HG02870 (cell line): ENCODE measurements at regions not wholly inside any gene's neighbourhood (a gene's known extent, or its start where the extent isn't known, plus 50 kb on each side); places are given as distances from the start of the nearest gene placed in this dataset.
"Not testable (repeated sequence)": the region's sequence is repeated elsewhere in the genome, so short reads cannot be mapped to it uniquely, and the experiment has no call there.

Experiments used
- ATAC-seq: cut with Tn5 transposase; IDR thresholded peaks from one replicate; pipeline ENCODE4 v1.9.1; 2021; ENCODE audit warnings: mild to moderate bottlenecking, moderate library complexity; ENCODE audit not compliant: unreplicated experiment

DNA sequence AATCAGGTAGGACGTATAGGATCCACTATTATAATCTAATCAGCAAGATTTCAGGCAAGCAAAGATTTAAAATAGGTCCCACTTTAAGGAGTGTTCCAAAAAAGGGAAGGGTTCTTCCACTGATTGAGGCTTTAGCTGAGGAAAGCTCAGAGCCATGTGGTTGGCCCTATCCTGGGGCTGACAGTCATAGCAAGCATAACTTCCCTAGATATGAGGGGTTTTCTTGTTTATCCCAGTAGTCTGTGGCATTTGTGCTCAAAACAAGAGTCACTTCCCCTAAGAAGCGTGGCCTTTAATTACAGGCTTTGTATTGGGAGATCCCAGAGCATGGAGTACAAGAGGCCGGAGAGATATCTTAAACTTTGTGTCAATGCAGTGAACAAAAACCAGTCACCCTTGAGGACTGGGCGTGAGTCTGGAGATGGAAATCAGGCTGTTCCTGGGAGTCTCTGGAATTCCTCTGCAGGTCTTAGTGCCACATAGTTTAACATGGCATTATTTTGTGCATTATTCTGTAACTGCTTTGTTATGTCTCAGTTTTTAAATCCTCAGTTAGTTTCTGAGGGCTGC is 136.9 kb upstream of the FBXO11 start:
- ATAC-seq: no peak

DNA sequence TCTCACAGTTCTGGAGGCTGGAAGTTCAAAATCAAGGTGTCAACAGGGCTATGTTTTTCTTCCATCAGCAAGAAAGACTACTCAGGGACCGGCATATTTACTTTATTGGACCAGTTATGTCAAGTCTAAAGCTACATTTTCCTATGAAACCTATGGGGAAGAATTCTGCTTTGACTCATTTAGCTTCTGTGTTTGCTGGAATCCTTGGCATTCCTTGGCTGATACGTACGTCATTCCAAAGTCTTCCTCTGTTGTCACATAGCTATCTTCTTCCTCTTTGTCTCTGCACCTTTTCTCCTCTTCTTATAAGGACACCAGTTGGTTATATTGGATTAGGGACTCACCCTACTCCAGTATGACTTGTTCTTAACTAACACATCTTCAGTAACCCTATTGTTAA is 137.4 kb upstream of the FBXO11 start:
- ATAC-seq: no peak

DNA sequence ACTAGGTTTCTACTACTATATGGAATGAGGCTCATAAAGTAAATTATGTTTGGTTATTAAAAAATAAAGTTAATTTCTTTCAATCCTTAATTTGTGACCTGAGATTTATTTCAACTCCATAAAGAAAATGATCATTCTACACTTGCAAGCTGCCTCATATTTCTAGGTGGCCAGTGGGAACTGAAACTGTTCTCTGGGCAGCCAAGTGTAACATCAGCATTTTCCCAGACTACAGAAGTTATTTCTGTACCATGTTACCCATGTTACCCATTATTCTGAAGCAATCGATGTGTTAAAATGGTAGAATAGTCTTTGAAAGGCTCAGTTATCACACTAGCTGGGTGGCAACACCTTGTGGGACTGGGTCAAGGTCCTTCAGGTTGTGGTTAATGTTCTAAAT is 139.3 kb upstream of the FBXO11 start:
- ATAC-seq: no peak

DNA sequence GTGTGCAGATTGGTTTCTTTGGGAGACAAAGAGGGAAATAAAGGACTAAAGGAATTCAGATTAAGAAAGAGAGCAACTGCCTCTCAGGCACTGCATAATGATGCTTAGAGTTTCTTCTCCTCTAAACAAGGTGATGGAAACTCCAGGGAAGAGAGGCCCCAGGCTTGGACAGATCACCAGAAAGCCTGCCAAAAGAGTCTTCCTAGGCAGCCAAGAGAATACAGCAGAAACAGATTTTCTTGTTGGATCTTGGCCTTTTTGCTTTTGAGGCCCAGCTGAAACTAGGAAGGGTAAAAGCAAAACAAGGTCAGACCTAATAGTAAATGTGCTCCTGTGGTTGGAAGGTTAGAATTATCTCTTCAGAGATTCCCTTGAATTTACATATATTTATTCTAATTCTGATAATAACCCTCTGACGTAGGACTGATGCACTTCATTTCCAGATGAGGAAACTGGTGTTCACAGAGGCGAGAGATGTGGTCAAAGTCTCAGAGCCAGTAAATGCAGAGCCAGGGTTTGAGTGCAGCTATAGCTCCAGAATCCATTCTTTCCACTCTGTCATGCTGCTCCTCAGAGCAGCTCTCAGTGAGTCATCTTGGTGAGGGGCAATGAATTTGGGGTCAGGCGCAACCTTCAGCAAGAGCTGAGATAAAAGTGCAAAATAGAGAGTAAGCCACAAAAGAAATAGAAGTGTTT is 142.3 kb upstream of the FBXO11 start:
- no peak for ATAC-seq

DNA sequence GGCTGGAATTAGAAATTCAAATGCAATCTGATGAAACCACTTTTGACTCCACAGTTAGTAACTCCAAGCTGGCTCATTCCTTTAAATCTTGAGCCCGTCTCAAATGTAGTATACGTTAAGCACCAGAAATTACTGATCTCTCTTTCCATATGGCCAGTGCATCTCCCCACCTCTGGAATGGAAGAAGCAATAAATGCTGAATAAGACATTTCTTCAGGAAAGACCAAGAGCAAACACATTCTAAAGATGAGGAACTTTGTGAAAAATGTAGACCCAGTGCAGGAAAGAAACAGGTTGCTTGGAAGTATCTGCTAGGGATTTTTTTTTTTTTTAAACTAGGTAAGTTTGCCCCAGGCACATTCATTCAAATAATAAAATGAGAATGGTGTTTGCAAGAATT is 143.1 kb upstream of the FBXO11 start:
- ATAC-seq: no peak

DNA sequence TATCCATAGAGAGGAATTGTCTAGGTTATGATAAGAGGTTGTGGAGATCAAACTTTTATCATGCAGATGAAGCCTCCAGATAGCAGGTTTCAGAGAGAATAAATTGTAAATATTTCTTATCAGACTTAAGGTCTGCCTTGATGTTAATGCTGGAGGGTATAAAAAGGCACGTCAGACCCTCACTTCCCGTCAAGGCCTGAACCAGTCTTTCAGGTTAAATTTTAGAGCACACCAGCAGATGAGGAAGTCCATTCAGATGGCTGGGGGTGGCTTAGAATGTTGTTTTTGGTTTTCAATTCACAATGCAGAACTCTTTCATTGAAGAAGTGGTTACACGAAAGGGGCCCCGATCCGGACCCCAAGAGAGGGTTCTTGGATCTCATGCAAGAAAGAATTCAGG is 144.4 kb upstream of the FBXO11 start:
- no peak for ATAC-seq

DNA sequence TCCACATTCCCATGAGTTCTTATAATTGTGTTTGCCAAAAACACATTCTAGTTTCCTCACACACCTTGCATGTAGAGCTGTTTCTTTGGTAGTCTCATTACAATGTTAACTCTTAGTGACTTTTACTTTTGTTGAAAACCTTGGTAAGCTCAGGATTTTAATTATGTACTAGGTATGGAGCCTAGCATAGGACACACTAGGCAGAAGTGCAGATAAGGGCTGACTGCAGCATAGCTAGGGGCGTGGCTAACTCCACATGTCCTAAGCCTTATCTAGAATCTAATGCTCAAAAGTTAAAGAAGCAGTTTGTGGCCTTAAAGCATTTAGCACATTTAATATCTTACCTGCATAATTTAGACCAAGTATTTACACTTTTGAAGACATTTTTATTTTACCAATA is 153.7 kb upstream of the FBXO11 start:
- no peak for ATAC-seq

DNA sequence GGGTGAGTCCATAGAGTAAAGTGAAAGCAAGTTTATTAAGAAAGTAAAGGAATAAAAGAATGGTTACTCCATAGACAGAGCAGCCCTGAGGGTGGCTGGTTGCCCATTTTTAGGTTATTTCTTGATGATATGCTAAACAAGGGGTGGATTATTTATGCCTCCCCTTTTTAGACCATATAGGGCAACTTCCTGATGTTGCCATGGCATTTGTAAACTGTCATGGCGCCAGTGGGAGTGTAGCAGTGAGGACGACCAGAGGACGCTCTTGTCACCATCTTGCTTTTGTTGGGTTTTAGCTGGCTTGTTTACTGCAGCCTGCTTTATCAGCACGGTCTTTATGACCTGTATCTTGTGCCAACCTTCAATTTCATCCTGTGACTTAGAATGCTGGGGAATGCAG is 155.4 kb upstream of the FBXO11 start:
- not testable (repeated sequence) for ATAC-seq

- no peak for ATAC-seq
Observed at GRCh38 chr2:48065096-48065495, 158.8 kb upstream of the FBXO11 start.

DNA sequence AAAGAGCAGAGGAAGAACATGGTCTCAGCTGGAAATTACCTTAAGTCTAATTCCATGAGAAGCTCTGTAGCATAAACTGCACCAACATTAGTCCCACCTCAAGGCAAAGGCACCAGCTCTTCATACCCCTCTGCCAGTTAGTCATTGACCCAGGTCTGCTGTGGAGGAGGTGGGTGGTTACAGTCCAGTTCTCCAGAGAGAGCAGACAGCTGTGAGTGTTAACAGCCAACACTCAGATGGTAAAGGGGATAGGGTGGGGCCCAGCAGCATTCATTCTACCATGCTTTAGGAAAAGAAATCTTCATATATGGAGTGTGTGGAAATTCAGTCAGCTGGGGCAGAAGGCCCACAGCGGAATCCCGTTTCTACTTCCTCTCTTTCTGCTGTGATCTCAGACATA is 159.7 kb upstream of the FBXO11 start:
- no peak for ATAC-seq

- ATAC-seq: no peak
Observed at GRCh38 chr2:48069769-48070168, 163.5 kb upstream of the FBXO11 start.

GRCh38 chr2:48070415-48070814 is 164.1 kb upstream of the FBXO11 start:
- ATAC-seq: no peak

- ATAC-seq: no peak
Observed at GRCh38 chr2:48072583-48072982, 166.3 kb upstream of the FBXO11 start.

- ATAC-seq: no peak
Observed at GRCh38 chr2:48075631-48076030, 169.3 kb upstream of the FBXO11 start.

DNA sequence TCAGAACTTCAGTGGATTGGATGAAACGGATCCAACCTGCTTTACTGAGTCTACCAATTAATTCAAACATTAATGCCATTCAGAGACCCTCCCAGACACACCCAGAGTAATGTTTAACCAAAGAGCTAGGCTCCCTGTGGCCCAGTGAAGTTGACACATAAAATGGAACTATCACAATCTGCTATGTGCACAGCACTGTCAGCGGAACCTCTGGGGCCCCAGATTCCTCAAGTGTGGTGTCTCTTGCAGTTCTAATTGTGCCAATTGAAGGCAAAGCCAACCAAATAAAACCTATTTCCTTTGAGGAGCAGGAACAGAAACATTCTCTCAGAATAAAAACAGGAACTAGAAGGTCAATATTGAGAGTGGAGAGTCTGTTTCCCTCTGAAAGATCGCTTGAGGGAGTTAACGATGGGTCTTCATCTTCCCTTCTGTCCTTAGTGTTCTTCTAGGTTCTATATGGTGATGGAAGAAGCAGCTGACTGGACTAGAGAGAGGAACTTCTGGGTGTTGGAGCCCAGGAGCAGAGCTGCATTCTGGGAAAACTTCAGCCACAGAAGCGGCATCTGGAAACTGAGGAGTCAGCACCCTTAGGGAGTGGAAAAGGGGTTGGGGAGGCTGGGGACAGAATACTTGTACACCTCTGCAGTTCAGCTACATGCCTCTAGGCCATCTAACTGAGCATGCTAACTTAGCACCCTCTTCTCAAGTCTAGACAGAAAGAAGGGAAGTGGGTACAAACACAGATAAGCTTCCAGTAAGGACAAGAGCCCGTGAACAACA is 174.4 kb upstream of the FBXO11 start:
- ATAC-seq: no peak

GRCh38 chr2:48081317-48081628 is 175.0 kb upstream of the FBXO11 start:
- ATAC-seq: no peak

GRCh38 chr2:48085888-48086287 is 179.6 kb upstream of the FBXO11 start:
- ATAC-seq: no peak

DNA sequence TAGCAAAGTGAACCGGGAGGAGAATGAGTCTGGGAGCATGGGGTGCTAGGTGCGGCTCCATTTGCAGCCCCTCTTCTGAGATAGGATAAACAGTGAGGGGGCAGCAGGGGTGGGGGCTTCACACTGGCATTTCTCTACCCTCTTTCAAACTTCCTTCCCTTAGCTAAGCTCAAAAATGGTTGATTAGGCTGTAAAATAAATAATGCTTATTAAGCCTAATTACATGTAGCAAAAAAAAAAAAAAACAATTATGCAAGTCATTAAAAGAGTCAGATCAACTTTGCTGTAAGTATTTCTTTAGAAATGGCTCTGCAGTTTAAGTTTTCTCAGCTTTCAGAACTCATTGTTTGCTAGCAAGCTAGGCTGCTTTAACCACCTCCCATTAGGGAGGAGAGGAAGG is 182.7 kb upstream of the FBXO11 start:
- ATAC-seq: no peak

DNA sequence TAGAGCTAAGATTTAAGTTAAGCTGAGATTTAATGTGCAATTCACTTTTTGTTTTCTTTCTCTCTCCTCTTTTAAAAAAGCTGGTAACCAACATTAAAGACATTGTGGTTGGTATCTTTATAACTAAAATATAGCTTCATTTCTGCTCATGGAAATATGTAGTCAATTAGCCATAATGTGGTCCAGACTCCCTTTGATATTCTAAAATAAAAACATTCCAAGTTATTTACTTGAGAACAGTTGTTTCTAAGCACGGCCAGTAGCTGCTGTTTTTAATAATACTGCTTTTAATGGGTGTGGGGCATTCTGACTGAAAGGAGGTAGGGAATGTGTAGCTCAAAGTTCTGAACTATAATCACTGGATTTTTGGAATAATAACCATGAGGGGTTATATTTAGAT is 183.3 kb upstream of the FBXO11 start:
- no peak for ATAC-seq

DNA sequence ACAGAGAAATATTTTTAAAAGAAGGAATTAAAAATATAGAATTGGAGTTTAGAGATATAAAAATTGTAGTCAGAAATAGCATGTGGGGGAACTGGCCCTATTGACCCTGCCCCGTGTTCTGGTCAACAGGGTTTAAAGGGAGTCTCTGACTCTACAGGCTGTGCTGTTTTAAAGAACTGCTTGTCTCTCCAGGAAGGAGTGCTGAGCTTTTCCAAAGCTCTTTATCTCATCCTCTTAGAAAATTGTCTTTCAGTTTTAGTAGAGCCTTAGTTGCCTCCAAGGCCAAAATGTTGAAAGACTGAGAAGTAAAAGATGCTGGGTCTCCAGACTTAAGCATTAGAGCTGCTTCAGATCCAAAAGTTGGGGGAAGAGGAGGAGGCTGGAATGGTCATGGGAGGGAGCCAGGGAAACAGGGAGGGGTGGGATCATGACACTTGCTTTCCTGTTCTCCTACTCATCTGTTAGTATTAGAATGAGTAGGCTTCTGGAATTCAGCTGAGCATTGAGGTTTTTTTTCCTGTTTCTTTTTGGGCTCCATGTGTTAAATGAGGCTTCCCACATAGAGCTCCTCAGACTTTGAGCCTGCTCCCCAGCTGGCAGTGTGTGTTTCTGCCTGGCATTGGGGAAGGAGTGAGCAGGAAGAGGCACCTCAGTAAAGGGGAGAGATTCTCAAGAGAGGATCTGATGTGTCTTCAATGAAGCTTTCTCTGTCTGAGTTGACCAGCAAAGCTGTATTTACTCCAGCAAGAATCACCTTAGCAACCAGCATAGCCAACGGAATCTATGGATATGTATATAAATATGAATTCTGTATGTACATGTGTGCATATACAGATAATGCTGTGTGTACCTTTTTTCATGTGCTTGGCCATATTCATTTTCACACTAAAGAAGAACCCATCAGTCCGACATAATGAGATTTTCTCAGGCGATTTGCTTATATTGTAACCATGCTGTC is 186.8 kb upstream of the FBXO11 start:
- no peak for ATAC-seq

- ATAC-seq: not testable (repeated sequence)
Observed at GRCh38 chr2:48096765-48097164, 190.5 kb upstream of the FBXO11 start.
